ENCODE measurements at regions not wholly inside any gene's neighbourhood (a gene's known extent, or its start where the extent isn't known, plus 50 kb on each side); places are given as distances from the start of the nearest gene placed in this dataset.

DNA sequence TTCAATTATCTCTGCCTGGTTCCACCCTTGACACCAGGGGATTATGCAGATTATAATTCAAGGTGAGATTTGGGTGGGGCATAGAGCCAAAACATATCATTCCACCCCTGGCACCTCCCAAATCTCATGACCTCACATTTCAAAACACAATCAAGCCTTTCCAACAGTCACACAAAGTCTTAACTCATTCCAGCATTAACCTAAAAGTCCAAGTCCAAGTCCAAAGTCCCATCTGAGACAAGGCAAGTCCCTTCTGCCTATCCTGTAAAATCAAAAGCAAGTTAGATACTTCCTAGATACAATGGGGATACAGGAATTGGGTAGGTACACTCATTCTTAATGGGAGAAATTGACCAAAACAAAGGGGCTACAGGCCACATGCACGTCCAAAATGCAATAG lies 73.7 kb upstream of the SLC24A3 start:
- no peak for TF ChIP-seq CTCF (conservative IDR thresholded peaks at IDR 0.05; ENCODE audit: low read length)
- TF ChIP-seq EZH2phosphoT487 (IDR thresholded peaks at IDR 0.05; ENCODE audit: borderline replicate concordance): no peak

Measured in Loucy (cell line).